ENCODE measurements at regions not wholly inside any gene's neighbourhood (a gene's known extent, or its start where the extent isn't known, plus 50 kb on each side); places are given as distances from the start of the nearest gene placed in this dataset.
"Not testable (repeated sequence)": the region's sequence is repeated elsewhere in the genome, so short reads cannot be mapped to it uniquely, and the experiment has no call there.

DNA sequence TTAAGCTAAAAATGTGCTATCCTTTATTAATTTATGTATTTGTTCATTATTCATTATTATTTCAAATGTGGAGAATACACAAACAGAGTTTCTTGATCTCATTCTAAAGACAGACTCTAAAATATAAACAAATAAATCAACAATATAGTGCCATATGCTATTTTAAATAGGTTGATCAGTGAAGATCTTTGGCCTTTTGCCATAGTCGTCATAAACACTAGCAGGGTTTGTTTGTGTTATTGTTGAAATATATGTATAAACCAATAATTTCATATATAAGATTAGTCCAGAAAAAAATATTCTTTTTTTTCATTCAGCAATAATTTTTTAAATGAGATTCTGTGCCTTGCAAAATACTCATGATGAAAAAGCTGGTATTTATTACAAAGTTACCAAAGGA is 62.1 kb upstream of the KYNU start:
- ATAC-seq, result no peak
- Histone ChIP-seq H3K27me3 (no peaks in the 10 kb centered on the region), H3K36me3 (no peaks in the 10 kb centered on the region), H3K27ac (no peak overlapping the region), H3K4me1 (no peaks in the 10 kb centered on the region), H3K4me3 (no peak overlapping the region), H3K9me3 (no peaks in the 10 kb centered on the region)
- 50 to 72% methylated on average over 1 of the region's 1 CpG for WGBS, 2 donors (ENCODE audit: low coverage in 1 of 2)
- TF ChIP-seq POLR2A (IDR thresholded peaks at IDR 0.05) (no peak), EP300 (IDR thresholded peaks at IDR 0.05) (no peak), POLR2AphosphoS5 (IDR thresholded peaks at IDR 0.05) (no peak)
- TF ChIP-seq, protein P1, sequence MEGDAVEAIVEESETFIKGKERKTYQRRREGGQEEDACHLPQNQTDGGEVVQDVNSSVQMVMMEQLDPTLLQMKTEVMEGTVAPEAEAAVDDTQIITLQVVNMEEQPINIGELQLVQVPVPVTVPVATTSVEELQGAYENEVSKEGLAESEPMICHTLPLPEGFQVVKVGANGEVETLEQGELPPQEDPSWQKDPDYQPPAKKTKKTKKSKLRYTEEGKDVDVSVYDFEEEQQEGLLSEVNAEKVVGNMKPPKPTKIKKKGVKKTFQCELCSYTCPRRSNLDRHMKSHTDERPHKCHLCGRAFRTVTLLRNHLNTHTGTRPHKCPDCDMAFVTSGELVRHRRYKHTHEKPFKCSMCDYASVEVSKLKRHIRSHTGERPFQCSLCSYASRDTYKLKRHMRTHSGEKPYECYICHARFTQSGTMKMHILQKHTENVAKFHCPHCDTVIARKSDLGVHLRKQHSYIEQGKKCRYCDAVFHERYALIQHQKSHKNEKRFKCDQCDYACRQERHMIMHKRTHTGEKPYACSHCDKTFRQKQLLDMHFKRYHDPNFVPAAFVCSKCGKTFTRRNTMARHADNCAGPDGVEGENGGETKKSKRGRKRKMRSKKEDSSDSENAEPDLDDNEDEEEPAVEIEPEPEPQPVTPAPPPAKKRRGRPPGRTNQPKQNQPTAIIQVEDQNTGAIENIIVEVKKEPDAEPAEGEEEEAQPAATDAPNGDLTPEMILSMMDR (IDR thresholded peaks at IDR 0.05), result no peak

DNA sequence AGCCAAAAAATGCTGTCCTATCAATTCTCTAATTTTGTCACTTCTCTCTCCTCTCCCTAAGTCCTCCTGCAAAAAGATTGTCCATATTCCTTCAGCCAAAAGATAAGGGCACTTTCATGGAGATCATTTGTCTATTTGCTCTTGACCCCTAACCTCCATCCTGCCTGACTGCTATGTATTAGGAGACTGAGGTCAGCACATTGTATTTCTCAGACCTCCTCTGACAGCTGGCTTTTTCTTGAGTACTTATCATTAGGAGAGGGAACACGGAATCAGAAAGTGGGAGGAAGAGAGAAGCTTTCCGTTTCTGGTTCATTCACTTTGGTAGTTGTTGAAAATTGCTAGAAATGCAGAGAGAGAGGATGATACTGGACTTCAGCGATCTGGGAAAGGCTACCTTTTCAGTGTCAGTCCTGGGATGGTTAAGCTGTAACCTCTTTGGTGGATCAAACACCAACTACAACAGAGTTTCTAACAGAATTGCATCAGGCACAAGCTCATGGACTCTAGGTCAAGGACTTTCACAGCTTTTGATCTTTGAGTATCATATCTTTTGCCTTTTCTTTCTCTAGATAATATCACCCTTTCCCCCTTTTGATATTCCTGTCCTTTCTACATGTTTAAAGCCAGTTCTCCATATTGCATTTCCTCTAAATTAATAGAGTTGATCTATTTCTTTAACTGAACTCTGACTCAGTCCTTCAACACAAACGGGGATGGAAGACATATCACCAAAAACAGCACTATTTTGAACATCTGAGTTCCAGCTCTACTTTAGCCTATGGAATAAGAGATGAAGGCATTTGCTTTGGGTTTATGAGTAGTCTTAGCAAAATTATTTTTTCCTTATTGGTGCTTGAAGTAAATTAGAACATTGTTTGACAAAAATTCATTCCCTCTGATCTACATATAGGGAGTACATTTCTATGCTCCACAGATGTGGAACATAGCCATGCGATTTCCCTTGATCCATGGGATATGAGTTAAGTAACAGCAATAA is 63.3 kb upstream of the KYNU start:
- no peaks in the 10 kb centered on the region for H3K36me3 ChIP-seq
- 60 to 96% methylated on average over 2 to 5 of the region's 5 CpGs for WGBS, 2 donors (ENCODE audit: low coverage in 1 of 2)
- H3K27me3 ChIP-seq, result no peaks in the 10 kb centered on the region
- no peaks in the 10 kb centered on the region for H3K9me3 ChIP-seq
- H3K4me3 ChIP-seq, result no peak overlapping the region
- H3K27ac ChIP-seq, result no peak overlapping the region
- TF ChIP-seq, protein P1 (IDR thresholded peaks at IDR 0.05), result no peak
- TF ChIP-seq POLR2AphosphoS5 (IDR thresholded peaks at IDR 0.05) (no peak), POLR2A (IDR thresholded peaks at IDR 0.05) (no peak), EP300 (IDR thresholded peaks at IDR 0.05) (no peak)
- ATAC-seq, result no peak
- no peaks in the 10 kb centered on the region for H3K4me1 ChIP-seq

DNA sequence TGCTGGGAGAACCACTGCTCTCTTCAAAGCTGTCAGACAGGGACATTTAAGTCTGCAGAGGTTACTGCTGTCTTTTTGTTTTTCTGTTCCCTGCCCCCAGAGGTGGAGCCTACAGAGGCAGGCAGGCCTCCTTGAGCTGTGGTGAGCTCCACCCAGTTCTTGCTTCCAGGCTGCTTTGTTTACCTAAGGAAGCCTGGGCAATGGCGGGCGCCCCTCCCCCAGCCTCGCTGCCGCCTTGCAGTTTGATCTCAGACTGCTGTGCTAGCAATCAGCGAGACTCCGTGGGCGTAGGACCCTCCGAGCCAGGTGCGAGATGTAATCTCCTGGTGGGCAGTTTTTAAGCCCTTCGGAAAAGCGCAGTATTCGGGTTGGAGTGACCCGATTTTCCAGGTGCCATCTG is 65.8 kb upstream of the KYNU start:
- WGBS, 2 donors (ENCODE audit: low coverage in 1 of 2), result 92% methylated on average over 6 of the region's 13 CpGs; no CpG with 5 or more reads in 1 of the 2 donors
- not testable (repeated sequence) for H3K4me1 ChIP-seq, H3K36me3 ChIP-seq, H3K9me3 ChIP-seq, ATAC-seq, H3K4me3 ChIP-seq, H3K27me3 ChIP-seq, H3K27ac ChIP-seq

DNA sequence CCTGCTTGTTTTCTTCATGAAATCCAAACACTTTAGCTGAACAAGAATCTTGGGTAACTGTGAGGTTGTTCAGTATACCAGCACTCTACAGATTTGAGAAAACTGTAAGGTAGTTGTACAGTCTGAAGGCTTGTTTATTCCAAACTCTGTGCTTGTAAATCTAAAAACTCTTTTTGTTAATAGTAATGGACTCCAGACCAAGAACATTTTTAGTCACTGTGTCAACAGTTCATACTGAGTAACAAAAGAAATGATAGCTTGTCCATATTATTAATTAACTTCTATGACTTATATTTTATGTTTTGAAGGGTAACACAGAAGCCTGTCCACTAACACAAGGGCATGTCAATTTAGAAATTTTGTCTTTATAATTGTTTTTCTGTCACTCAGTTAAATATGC is 72.2 kb upstream of the KYNU start:
- ATAC-seq, result no peak
- no peaks in the 10 kb centered on the region for H3K9me3 ChIP-seq
- no peak overlapping the region for H3K4me3 ChIP-seq
- no peak overlapping the region for H3K27ac ChIP-seq
- no peaks in the 10 kb centered on the region for H3K4me1 ChIP-seq
- H3K27me3 ChIP-seq, result no peaks in the 10 kb centered on the region
- TF ChIP-seq POLR2AphosphoS5 (IDR thresholded peaks at IDR 0.05) (no peak), POLR2A (IDR thresholded peaks at IDR 0.05) (no peak), EP300 (IDR thresholded peaks at IDR 0.05) (no peak)
- TF ChIP-seq, protein P1 (IDR thresholded peaks at IDR 0.05), result no peak
- no peaks in the 10 kb centered on the region for H3K36me3 ChIP-seq

DNA sequence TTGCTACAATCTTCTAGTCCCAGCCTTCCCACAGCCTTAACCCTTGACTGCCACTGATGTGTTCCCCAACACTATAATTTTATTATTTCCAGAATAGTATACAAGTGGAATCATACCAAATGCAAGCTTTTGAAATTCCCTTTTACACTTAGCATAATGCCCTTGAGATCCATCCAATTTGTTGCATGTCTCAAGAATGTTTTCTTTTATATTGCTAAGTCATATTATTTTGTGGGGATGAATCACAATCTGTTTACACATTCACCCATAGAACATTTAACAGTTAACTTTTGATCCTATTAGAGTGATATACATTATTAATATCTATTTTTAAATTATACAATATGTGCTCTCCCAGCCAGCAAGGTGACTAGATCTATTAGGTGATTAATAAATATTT is 74.3 kb upstream of the KYNU start:
- Histone ChIP-seq H3K27me3 (no peaks in the 10 kb centered on the region), H3K4me1 (no peaks in the 10 kb centered on the region), H3K36me3 (no peaks in the 10 kb centered on the region), H3K27ac (no peak overlapping the region), H3K4me3 (no peak overlapping the region), H3K9me3 (no peaks in the 10 kb centered on the region)
- ATAC-seq, result no peak
- no peak for TF ChIP-seq POLR2A (IDR thresholded peaks at IDR 0.05)
- TF ChIP-seq EP300 (IDR thresholded peaks at IDR 0.05), result no peak
- TF ChIP-seq POLR2AphosphoS5 (IDR thresholded peaks at IDR 0.05), result no peak
- TF ChIP-seq, protein P1 (IDR thresholded peaks at IDR 0.05), result no peak
